Muscle of back (tissue), 3 donors: ENCODE measurements at regions not wholly inside any gene's neighbourhood (a gene's known extent, or its start where the extent isn't known, plus 50 kb on each side); places are given as distances from the start of the nearest gene placed in this dataset.
A peak's percentile ranks its signal among the peaks of the same experiment; 100 is the strongest.
"Not testable (repeated sequence)": the region's sequence is repeated elsewhere in the genome, so short reads cannot be mapped to it uniquely, and the experiment has no call there.

ENCODE experiments used
- DNase-seq, 3 donors: peaks; one replicate each; pipeline versions ENCODE4 v3.0.0 to v3.0.0-alpha.2; 2013

DNA sequence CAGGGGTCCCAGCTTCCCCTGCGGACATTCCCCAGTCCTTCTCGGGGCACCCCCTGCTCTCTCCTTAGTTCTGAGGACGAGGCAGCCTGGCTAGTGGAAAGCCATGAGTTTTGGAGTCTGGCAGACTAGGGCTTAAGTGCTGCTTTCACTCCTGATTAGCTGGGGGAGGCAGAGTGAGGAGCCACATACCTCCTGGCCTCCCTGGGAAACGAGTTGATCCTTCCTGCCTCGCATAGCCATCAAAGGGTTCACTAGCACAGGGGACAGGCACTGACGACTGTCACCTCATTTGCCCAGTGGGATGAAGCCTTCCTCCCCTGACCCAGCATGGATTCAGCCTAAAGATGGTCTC, 402.5 kb downstream of the RPS24 start:
- no peak for DNase-seq

DNA sequence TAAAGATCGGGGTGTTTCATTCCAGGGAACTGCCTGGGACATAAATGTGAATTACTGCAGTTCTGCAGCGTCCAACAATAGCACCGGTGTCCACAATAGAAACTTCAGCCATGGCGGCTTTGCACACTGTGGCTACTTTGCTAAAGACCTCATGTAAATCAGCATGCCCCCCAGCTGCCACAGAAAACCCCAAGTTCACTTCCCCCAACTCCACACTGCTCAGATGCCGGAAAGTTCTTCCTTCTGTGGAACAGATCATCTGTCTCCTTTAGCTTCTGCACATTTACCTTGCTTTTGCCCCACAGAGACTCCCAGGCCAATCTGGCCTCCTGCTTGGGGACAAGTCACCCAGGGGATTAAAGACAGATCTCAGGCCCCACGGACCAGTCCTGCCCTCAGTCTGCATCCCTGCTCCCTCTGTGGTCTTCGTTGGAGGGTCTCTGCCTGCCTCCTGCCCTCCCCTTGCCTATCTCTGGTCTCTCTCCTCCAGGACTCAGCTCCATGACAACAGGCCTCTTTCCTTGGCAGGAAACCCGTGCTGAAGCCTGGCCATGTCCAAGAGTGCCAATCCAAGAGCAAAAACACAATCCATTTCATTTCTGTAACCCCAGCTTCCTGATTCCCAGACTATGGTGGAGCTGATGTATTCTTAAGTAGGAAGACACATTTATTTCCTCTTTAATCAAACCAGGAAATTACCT, 403.2 kb downstream of the RPS24 start:
- no peak for DNase-seq

- DNase-seq = no peak
These were observed 403.7 kb downstream of the RPS24 start for GRCh38 chr10:78437407-78437768.

DNA sequence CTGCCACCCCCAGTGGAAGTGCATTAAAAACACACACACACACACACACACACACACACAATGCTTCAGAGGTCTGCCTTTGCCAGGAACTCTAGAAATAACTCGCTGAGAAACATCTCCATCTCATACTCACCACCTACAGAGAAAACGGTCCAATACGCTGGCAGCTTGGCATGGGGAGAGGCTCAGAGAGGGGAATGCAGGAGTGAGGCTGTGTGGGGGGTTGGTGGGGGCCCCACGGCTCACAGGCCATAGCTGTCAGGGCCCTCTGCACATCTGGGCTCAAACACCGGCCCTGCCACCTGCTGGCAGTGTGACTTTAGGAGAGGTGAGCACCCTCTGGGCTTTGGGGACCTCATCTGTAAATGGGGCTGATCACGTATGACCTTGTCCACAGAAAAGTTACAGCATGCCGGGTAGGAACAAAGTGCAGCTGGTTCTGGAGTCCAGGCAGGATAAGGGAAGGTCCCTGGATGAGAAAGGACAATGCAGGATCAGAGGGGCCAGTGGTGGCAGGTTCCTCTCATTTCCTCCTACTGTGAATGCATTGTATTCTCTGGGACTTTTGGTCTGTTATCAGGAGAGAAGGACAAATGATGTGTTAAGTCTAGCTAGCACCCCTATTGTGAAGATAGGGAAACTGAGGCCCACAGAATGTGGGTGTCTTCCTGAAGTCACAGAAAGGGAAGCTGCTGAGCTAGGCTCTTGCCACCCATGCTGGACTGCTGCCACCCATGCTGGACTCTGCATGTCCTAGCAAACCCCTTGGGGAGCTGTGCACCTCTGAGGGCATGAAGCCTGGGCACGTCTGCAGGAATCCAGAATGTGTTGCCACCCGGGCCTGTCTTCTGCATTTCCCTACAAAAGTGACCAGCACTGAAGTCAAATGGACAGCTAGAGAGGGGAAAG, 404.6 kb downstream of the RPS24 start:
- DNase-seq = no peak

- no peak for DNase-seq
These were observed 405.5 kb downstream of the RPS24 start for GRCh38 chr10:78438907-78439809.

DNA sequence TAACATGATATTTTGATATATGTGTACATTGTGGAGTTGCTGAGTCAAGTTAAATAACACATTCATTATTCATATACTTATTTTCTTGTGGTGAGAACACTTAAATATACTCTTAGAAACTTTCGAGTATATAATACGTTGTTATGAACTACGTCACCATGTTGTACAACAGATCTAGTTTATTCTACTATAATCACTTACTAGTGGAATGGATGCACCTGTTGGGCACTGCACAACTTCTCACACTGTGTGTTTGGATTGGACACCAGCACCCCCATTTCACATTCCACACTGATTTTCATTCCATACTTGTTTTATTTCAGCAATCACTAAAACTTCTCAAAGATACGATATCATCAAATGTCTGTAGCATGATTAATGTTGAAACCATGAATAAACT, 407.3 kb downstream of the RPS24 start:
- no peak for DNase-seq

DNA sequence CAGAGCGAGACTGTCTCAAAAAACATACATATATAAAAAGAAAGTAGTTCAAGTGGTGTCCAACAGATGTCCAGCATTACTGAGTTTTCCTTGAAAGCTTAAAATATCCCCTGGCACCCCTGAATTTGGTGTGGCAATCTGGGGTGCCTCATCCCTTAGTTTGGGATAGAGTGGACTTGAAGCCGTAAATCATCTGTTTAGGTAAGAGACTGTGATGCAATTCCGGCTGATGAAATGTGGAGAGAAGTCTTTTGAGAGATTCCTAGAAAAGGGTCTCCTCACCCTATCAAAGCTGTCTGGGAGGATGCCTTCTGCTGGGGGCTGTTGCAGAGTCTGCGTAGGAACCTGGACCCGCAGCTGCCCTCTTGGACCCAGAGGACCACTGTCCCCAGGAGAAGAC, 408.0 kb downstream of the RPS24 start:
- DNase-seq = no peak

- DNase-seq = peak in 1 of 3 donors; percentile 52
These were observed 409.3 kb downstream of the RPS24 start for GRCh38 chr10:78442836-78443550.

GRCh38 chr10:78443900-78444571, 410.4 kb downstream of the RPS24 start:
- no peak for DNase-seq

DNA sequence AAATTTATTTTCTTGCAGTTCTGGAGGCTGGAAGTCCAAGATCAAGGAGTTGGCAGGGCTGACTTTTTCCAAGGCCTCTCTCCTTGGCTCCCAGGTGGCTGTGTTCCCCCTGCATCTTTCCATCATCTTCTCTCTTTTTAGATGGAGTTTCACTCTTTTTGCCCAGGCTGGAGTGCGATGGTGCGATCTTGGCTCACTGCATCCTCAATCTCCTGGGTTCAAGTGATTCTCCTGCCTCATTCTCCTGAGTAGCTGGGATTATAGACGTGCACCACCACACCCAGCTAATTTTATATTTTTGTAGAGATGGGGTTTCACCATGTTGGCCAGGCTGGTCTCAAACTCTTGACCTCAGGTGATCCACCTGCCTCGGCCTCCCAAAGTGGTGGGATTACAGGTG, 411.1 kb downstream of the RPS24 start:
- not testable (repeated sequence) for DNase-seq

DNA sequence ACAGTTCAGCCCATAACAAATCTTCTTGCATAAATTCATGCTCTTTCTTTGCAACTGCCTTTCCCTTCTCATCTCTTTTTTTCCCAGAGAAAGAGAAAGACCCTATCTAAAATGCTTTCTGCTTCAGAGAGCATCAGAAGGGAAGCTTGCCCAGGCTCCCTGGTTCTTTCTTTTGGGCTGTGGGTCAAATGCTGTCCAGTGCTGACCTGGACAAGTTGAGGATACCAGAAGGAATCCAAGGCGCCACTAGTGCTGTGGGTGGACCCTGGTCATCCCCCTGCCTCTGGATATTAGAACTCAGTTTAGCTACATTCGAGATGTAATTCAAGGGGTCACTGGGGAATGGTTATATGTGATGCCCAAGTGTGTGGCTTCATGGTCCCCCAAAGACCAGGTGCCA, 411.6 kb downstream of the RPS24 start:
- no peak for DNase-seq

- DNase-seq = no peak
These were observed 414.8 kb downstream of the RPS24 start for GRCh38 chr10:78448470-78448869.

- DNase-seq = no peak
These were observed 415.3 kb downstream of the RPS24 start for GRCh38 chr10:78448994-78449418.

GRCh38 chr10:78449554-78449953, 415.9 kb downstream of the RPS24 start:
- no peak for DNase-seq

DNA sequence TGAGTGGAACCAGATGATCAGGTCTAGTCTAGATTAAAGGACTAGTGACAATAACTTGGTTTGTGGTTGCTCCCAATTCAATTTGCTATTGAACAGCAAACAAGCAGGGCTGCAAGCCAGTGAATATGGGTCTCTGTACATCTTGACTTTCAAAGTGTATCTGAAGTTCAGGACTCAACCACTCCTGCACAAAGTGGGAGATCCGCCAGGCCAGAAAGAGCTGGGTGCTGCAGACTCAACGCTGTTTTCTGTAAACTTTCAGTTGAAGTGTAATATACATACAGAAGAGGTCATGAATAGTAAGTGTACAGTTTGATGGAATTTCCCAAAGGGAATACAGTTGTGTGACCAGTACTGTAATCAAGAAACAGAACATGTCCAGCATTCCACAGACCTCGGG, 416.6 kb downstream of the RPS24 start:
- DNase-seq = no peak

DNA sequence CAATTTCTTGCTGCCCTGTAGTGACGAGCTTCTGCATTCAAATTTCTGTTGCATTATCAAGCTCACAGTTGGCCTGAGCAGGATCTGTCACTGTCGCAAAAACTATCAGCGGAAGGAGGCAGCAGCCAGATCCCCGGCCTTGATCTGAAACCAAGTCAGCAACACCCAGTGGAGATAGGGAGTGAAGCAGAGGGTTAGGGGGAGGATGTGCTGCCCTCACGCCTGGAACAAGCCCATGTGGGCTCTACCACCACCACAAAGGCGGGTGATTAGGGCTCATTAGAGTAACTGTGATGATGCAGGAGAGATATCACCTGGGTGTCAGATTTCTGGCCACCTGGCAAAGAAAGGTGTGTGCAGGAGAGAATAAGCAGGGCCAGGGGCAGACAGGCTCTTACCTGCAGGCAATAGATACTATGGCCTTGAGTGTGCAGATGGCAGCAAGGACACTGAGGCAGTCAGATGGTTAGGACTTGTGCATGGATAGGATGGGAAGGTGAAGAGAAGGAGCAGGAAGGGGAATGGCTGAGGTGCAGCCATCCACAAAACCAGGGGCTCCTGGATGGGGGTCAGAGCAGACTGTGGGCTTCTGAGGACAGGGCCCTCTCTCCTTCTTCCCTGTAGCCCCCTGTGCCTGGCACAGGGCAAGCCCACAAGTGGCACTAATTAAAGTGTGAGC, 417.3 kb downstream of the RPS24 start:
- DNase-seq = no peak

GRCh38 chr10:78451592-78451991, 417.9 kb downstream of the RPS24 start:
- no peak for DNase-seq

- no peak for DNase-seq
These were observed 420.5 kb downstream of the RPS24 start for GRCh38 chr10:78454123-78454645.

DNA sequence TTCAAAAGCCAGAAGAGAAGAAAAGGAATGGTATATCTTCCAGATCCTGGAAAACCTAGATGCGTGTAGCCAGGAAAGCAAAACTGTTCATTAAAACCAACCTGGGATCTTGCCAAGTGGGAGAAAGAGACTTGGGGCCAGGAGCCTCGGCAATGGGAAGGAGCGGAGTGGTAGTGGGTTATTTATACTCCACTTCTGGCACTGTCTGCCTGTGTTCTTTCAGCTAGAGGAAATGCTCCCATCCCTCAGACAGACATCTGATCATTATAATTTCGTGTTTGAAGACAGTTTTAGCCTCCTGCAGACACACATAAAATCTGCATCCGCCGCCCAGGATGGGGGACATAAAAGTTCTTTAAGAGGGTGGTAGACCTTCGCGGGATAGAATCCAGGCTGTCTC, 421.6 kb downstream of the RPS24 start:
- no peak for DNase-seq

DNA sequence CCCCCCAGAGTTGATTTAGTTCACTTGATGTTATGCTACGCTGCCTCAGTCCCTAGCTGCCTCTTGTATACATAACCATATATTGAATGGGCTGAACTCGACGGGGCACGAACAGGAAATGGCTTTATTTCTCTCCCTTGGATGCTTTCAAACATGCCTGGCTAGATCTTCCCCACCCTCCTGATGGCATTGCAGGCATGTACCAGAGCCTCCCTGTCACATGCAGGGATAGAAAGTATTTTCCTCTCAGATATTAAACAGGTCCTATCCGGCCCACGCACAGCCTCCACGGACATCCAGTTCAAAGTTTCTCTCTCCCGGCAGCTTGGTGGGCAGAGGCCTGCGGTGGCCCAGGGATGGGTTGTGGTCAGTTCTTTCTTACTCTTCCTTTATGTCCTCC, 422.1 kb downstream of the RPS24 start:
- DNase-seq = no peak
